ENCODE measurements at regions not wholly inside any gene's neighbourhood (a gene's known extent, or its start where the extent isn't known, plus 50 kb on each side); places are given as distances from the start of the nearest gene placed in this dataset.
A peak's percentile ranks its signal among the peaks of the same experiment; 100 is the strongest.

DNA sequence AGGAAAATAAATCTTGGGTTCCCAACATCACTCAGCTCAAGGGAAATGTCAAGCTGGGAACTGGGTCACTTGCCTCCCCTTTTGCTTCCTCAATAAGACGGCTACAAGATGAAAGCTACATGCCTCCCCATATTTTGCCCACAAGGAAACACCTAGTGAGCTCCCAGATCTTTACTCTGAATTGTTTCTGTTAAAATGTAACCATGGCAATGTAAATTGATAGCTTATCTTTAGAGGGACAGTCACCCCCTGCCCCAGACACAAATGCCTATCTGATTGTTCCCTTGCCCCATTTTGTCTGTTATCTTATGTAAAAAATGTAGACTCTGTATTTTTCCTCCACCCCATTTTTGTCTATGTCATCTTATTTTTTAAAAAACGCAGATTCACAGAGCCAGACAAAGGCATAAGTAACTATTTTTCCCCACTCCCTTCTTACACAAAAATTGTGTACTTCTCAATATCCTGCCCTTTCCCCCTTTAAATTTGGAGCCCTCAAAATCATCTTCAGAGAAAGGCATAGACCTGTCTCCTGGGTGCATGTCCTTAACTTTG, 288.7 kb upstream of the ERCC4 start:
- in situ Hi-C loops (cut with MboI; ENCODE audit: low sequenced_read_pairs): no loop called here
- H3K4me1 ChIP-seq (ENCODE audit: control insufficient read depth, insufficient read depth, low read length): no peaks in the 10 kb centered on the region
- H3K79me1 ChIP-seq (ENCODE audit: low read depth in 1 of 2, low read length in 2 of 2): no peaks in the 10 kb centered on the region
- no peak overlapping the region for H4K5ac ChIP-seq (ENCODE audit: low read depth, low read length)
- no peak overlapping the region for H2BK20ac ChIP-seq (ENCODE audit: low read depth, low read length)
- H3K18ac ChIP-seq (ENCODE audit: low read depth, low read length): no peak overlapping the region
- ChIA-PET POLR2A (ENCODE audit: unreplicated experiment) (no interaction called here), CTCF (no interaction called here)
- H3K4ac ChIP-seq (ENCODE audit: low read depth, low read length): no peak overlapping the region
- no peaks in the 10 kb centered on the region for H4K20me1 ChIP-seq (ENCODE audit: insufficient read depth, low read length)
- H3K9me3 ChIP-seq (ENCODE audit: control insufficient read depth, insufficient read depth, low read length): peaks cover 15% of the 10 kb centered on the region
- no peak overlapping the region for H3K9ac ChIP-seq (ENCODE audit: low read depth, low read length)
- H2BK120ac ChIP-seq (ENCODE audit: low read depth, low read length): no peak overlapping the region
- H3K4me2 ChIP-seq (ENCODE audit: low read depth, low read length): no peak overlapping the region
- no peaks in the 10 kb centered on the region for H3K27me3 ChIP-seq (ENCODE audit: control insufficient read depth, insufficient read depth, low read length)
- H2BK5ac ChIP-seq (ENCODE audit: low read depth, low read length, poor library complexity, severe bottlenecking): no peak overlapping the region
- no peak overlapping the region for H2AK9ac ChIP-seq (replicated peaks; ENCODE audit: low read depth, low read length, poor library complexity)
- no peak overlapping the region for H4K91ac ChIP-seq (ENCODE audit: insufficient read depth, low read depth, low read length)
- no peak for DNase-seq
- no peaks in the 10 kb centered on the region for H3K9me1 ChIP-seq (ENCODE audit: insufficient read depth, low read length)
- WGBS, 2 experiments (ENCODE audit: extremely low coverage in 2 of 2, insufficient read length in 1 of 2): no CpG with 5 or more reads among the region's 2 CpGs
- ATAC-seq (ENCODE audit: low read depth): no peak
- intact Hi-C loops (cut with micrococcal nuclease): no loop called here
- no peak overlapping the region for H2AK5ac ChIP-seq (ENCODE audit: low read depth, low read length)
- TF ChIP-seq MAFK (IDR thresholded peaks at IDR 0.05; ENCODE audit: low read depth, low read length) (peak; percentile 33; the same call in 1 of the 2 replicates), RAD21 (IDR thresholded peaks at IDR 0.05; ENCODE audit: low read length) (no peak)
- BruUV-seq (replicated peaks): no TSS peak
- H3K23ac ChIP-seq (ENCODE audit: low read depth, low read length): no peak overlapping the region
- no peak overlapping the region for H3K56ac ChIP-seq (ENCODE audit: extremely low read depth, insufficient read depth, low read length)
- no peaks in the 10 kb centered on the region for H3K36me3 ChIP-seq (ENCODE audit: control insufficient read depth, insufficient read depth, low read length)
- no peak overlapping the region for H2BK15ac ChIP-seq (ENCODE audit: low read depth, low read length)
- no peak overlapping the region for H3K4me3 ChIP-seq (ENCODE audit: insufficient read depth, low read depth, low read length)
- H3K14ac ChIP-seq (replicated peaks; ENCODE audit: low read depth, low read length): no peak overlapping the region
- no peak overlapping the region for H3K27ac ChIP-seq (ENCODE audit: insufficient read depth, low read length)
- no peak overlapping the region for H2AFZ ChIP-seq (replicated peaks; ENCODE audit: low read length, poor library complexity)
- dilution Hi-C loops (cut with HindIII; ENCODE audit: low sequenced_read_pairs, unreplicated experiment): no loop called here
- no peak overlapping the region for H4K8ac ChIP-seq (ENCODE audit: low read depth in 2 of 2, low read length in 2 of 2)

All from IMR-90 (cell line).